H9 (cell line): ENCODE measurements at regions not wholly inside any gene's neighbourhood (a gene's known extent, or its start where the extent isn't known, plus 50 kb on each side); places are given as distances from the start of the nearest gene placed in this dataset.

Experiments
- DNase-seq: peaks from one replicate; pipeline ENCODE4 v3.0.0-alpha.2; 2017
- H2AFZ ChIP-seq: one replicate; pipeline ENCODE4 v1.6.1; 2013; ENCODE audit warnings: mild to moderate bottlenecking, low read length, control low read depth, moderate library complexity
- H2AK5ac ChIP-seq: 2 replicates; pipeline ENCODE4 v1.6.1; 2013; ENCODE audit warnings: low read length, control low read depth, mixed read lengths; ENCODE audit not compliant: insufficient read length
- H2BK120ac ChIP-seq: one replicate; pipeline ENCODE4 v1.6.1; 2013; ENCODE audit warnings: low read depth, mild to moderate bottlenecking, low read length, control low read depth, inconsistent platforms; ENCODE audit not compliant: poor library complexity, severe bottlenecking
- H2BK12ac ChIP-seq: 2 replicates; pipeline ENCODE4 v1.6.1; 2013; ENCODE audit warnings: low read length, control low read depth, mixed read lengths, low read depth; ENCODE audit not compliant: insufficient read length
- H2BK15ac ChIP-seq: 2 replicates; pipeline ENCODE4 v1.6.1; 2013; ENCODE audit warnings: low read depth, low read length, control low read depth
- H2BK20ac ChIP-seq: one replicate; pipeline ENCODE4 v1.6.1; 2013; ENCODE audit warnings: low read depth, mild to moderate bottlenecking, low read length, control low read depth, inconsistent platforms; ENCODE audit not compliant: poor library complexity, severe bottlenecking
- H2BK5ac ChIP-seq: 2 replicates; pipeline ENCODE4 v1.6.1; 2013; ENCODE audit warnings: low read length, control low read depth, mixed read lengths; ENCODE audit not compliant: insufficient read length
- H3K14ac ChIP-seq: 2 replicates; pipeline ENCODE4 v1.6.1; 2013; ENCODE audit warnings: low read length, control low read depth; ENCODE audit not compliant: insufficient read depth
- H3K18ac ChIP-seq: 2 replicates; pipeline ENCODE4 v1.6.1; 2013; ENCODE audit warnings: low read depth, mild to moderate bottlenecking, mixed read lengths, low read length, control low read depth; ENCODE audit not compliant: insufficient read length
- H3K23ac ChIP-seq: 2 replicates; pipeline ENCODE4 v1.6.1; 2013; ENCODE audit warnings: low read length, control low read depth, mixed read lengths, low read depth; ENCODE audit not compliant: insufficient read length
- H3K23me2 ChIP-seq: 2 replicates; pipeline ENCODE4 v1.6.1; 2013; ENCODE audit warnings: low read depth, mild to moderate bottlenecking, mixed read lengths, low read length, control low read depth; ENCODE audit not compliant: insufficient read length, poor library complexity, severe bottlenecking
- H3K27ac ChIP-seq: 2 replicates; pipeline ENCODE4 v1.5.1; 2013; ENCODE audit warnings: low read length, control low read depth, mixed read lengths, low read depth; ENCODE audit not compliant: insufficient read length
- H3K27me3 ChIP-seq: 2 replicates; pipeline ENCODE4 v1.6.1; 2013; ENCODE audit warnings: low read length, control low read depth, inconsistent platforms; ENCODE audit not compliant: insufficient read depth
- H3K4ac ChIP-seq: 2 replicates; pipeline ENCODE4 v1.6.1; 2013; ENCODE audit warnings: low read depth, mild to moderate bottlenecking, control low read depth, inconsistent platforms, low read length, moderate library complexity
- H3K4me1 ChIP-seq: 2 replicates; pipeline ENCODE4 v1.6.1; 2013; ENCODE audit warnings: low read length, control low read depth, inconsistent platforms; ENCODE audit not compliant: insufficient read depth
- H3K4me2 ChIP-seq: 2 replicates; pipeline ENCODE4 v1.6.1; 2013; ENCODE audit warnings: low read length, control low read depth, mixed read lengths; ENCODE audit not compliant: insufficient read length, insufficient read depth
- H3K56ac ChIP-seq: 2 replicates; pipeline ENCODE4 v1.6.1; 2013; ENCODE audit warnings: low read depth, mild to moderate bottlenecking, mixed read lengths, low read length, control low read depth; ENCODE audit not compliant: insufficient read length
- H3K79me1 ChIP-seq: 2 replicates; pipeline ENCODE4 v1.6.1; 2013; ENCODE audit warnings: low read depth, mild to moderate bottlenecking, moderate library complexity, low read length, control low read depth, inconsistent platforms; ENCODE audit not compliant: insufficient read depth, poor library complexity, severe bottlenecking
- H3K79me2 ChIP-seq: 2 replicates; pipeline ENCODE4 v1.6.1; 2013; ENCODE audit warnings: low read length, control low read depth, inconsistent platforms; ENCODE audit not compliant: insufficient read depth
- H3K9ac ChIP-seq: 2 replicates; pipeline ENCODE4 v1.6.1; 2013; ENCODE audit warnings: low read length, control low read depth, mixed read lengths; ENCODE audit not compliant: insufficient read length; ENCODE audit errors: extremely low read depth
- H3K9me3 ChIP-seq: one replicate; pipeline ENCODE4 v1.6.1; 2013; ENCODE audit warnings: low read depth, low read length, inconsistent platforms; ENCODE audit not compliant: control insufficient read depth
- H3T11ph ChIP-seq: one replicate; pipeline ENCODE4 v1.6.1; 2013; ENCODE audit warnings: mild to moderate bottlenecking, low read length, control low read depth, inconsistent platforms
- H4K20me1 ChIP-seq: one replicate; pipeline ENCODE4 v1.6.1; 2013; ENCODE audit not compliant: control insufficient read depth, insufficient read length, insufficient read depth
- H4K5ac ChIP-seq: 2 replicates; pipeline ENCODE4 v1.6.1; 2013; ENCODE audit warnings: low read depth, mild to moderate bottlenecking, mixed read lengths, low read length, control low read depth; ENCODE audit not compliant: insufficient read length
- H4K8ac ChIP-seq: replicated peaks from 2 replicates; pipeline ENCODE4 v1.6.1; 2013; ENCODE audit warnings: low read length, control low read depth, mixed read lengths, low read depth; ENCODE audit not compliant: insufficient read length
- H4K91ac ChIP-seq: 2 replicates; pipeline ENCODE4 v1.6.1; 2013; ENCODE audit warnings: low read depth, mild to moderate bottlenecking, moderate library complexity, mixed read lengths, low read length, control low read depth; ENCODE audit not compliant: insufficient read length
- H3K27ac Mint-ChIP-seq, 3 experiments: 2 replicates in 2 of 3; 3 replicates in 1 of 3; pipeline ENCODE4 v1.8.0; 2020 to 2021; ENCODE audit warnings: mixed read lengths in 3 of 3, mild to moderate bottlenecking in 1 of 3, moderate library complexity in 1 of 3
- H3K27me3 Mint-ChIP-seq: 2 replicates; pipeline ENCODE4 v1.8.0; 2021; ENCODE audit warnings: low read depth, mild to moderate bottlenecking, moderate library complexity, mixed read lengths
- H3K36me3 Mint-ChIP-seq, 3 experiments: 2 replicates in 2 of 3; 3 replicates in 1 of 3; pipeline ENCODE4 v1.8.0; 2020 to 2021; ENCODE audit warnings: low read depth in 3 of 3, mixed read lengths in 3 of 3; ENCODE audit not compliant: insufficient read depth in 1 of 3
- H3K4me1 Mint-ChIP-seq, 2 experiments: 2 replicates each; pipeline ENCODE4 v1.8.0; 2020; ENCODE audit warnings: mixed read lengths in 2 of 2
- H3K4me3 Mint-ChIP-seq, 2 experiments: 2 replicates in 1 of 2; 3 replicates in 1 of 2; pipeline ENCODE4 v1.8.0; 2020 to 2021; ENCODE audit warnings: mild to moderate bottlenecking in 2 of 2, mixed read lengths in 2 of 2, moderate library complexity in 1 of 2
- H3K9me3 Mint-ChIP-seq, 2 experiments: 2 replicates in 1 of 2; 3 replicates in 1 of 2; pipeline ENCODE4 v1.8.0; 2020; ENCODE audit warnings: mild to moderate bottlenecking in 2 of 2, mixed read lengths in 2 of 2, moderate library complexity in 1 of 2
- CTCF ChIP-seq: fragments of 200-600 bp; sonication (generic); conservative IDR thresholded peaks from 3 replicates; pipeline ENCODE4 v1.8.0; 2021; ENCODE audit warnings: antibody characterized with exemption, mild to moderate bottlenecking
- WGBS: extraction: QIAGEN DNeasy Blood & Tissue Kit; methylation state at CpG from one replicate; pipeline ENCODE4 v1.1.7; 2013; ENCODE audit warnings: missing lambda C conversion rate, low lambda C conversion rate, mixed read lengths; ENCODE audit not compliant: insufficient read length; ENCODE audit errors: extremely low coverage; 5-methylcytosine and 5-hydroxymethylcytosine counted together

- no peaks in the 10 kb centered on the region for H3K79me1 ChIP-seq
- H3K27ac Mint-ChIP-seq, result no peak overlapping the region; a peak in 1 of 7 replicates
- DNase-seq, result no peak
- H3K4ac ChIP-seq, result no peak overlapping the region
- H3K79me2 ChIP-seq, result no peaks in the 10 kb centered on the region
- H2BK120ac ChIP-seq, result no peak overlapping the region
- no peak overlapping the region for H3K4me2 ChIP-seq
- H3K23me2 ChIP-seq, result no peaks in the 10 kb centered on the region
- no peak overlapping the region for H3K18ac ChIP-seq
- no peak overlapping the region for H3K9ac ChIP-seq
- H2BK12ac ChIP-seq, result no peak overlapping the region
- no peaks in the 10 kb centered on the region for H3K9me3 ChIP-seq
- H3K4me1 ChIP-seq, result no peaks in the 10 kb centered on the region
- no peaks in the 10 kb centered on the region for H3K27me3 ChIP-seq
- no peaks in the 10 kb centered on the region for H3K36me3 Mint-ChIP-seq
- no peak overlapping the region for H4K8ac ChIP-seq
- H4K91ac ChIP-seq, result no peak overlapping the region
- no peaks in the 10 kb centered on the region for H3K27me3 Mint-ChIP-seq
- TF ChIP-seq CTCF, result no peak
- no peak overlapping the region for H2BK5ac ChIP-seq
- H2AK5ac ChIP-seq, result no peak overlapping the region
- H3K27ac ChIP-seq, result no peak overlapping the region
- H3K4me3 Mint-ChIP-seq, result no peak overlapping the region
- H3K4me1 Mint-ChIP-seq, result peaks cover 14 to 16% of the 10 kb centered on the region in 2 experiments
- no peak overlapping the region for H2AFZ ChIP-seq
- no CpG with 5 or more reads among the region's 8 CpGs for WGBS
- H4K5ac ChIP-seq, result no peak overlapping the region
- no peak overlapping the region for H2BK20ac ChIP-seq
- no peak overlapping the region for H3K23ac ChIP-seq
- no peak overlapping the region for H3K14ac ChIP-seq
- H3K56ac ChIP-seq, result no peak overlapping the region
- H2BK15ac ChIP-seq, result no peak overlapping the region
- no peaks in the 10 kb centered on the region for H4K20me1 ChIP-seq
- H3T11ph ChIP-seq, result no peak overlapping the region
- no peaks in the 10 kb centered on the region; a peak in 1 of 5 replicates for H3K9me3 Mint-ChIP-seq
Measured at GRCh38 chr5:8521991-8522390, 653.0 kb downstream of the MTRR start.
